CD8-positive, alpha-beta memory T cell (primary cell): ENCODE measurements at regions not wholly inside any gene's neighbourhood (a gene's known extent, or its start where the extent isn't known, plus 50 kb on each side); places are given as distances from the start of the nearest gene placed in this dataset.
"Not testable (repeated sequence)": the region's sequence is repeated elsewhere in the genome, so short reads cannot be mapped to it uniquely, and the experiment has no call there.

Source experiments
- CTCF ChIA-PET: fragments of 350-600 bp; sonication (Branson Sonifier 250); formaldehyde crosslinking; loops from one replicate; lab custom pipeline; 2021; ENCODE audit warnings: antibody characterized with exemption; lab: Charles Lee
- POLR2A ChIA-PET: fragments of 350-600 bp; sonication (Branson Sonifier 250); formaldehyde crosslinking; loops from one replicate; lab custom pipeline; 2021; ENCODE audit warnings: antibody characterized with exemption; lab: Charles Lee
- DNase-seq, 5 donors: peaks; one replicate each; pipeline versions ENCODE4 v3.0.0 to v3.0.0-alpha.2; 2020 to 2022; ENCODE audit warnings: mixed read lengths in 1 of 5
- H3K27ac ChIP-seq: one replicate; pipeline ENCODE4 v1.7.0; 2013; ENCODE audit warnings: low read depth, mild to moderate bottlenecking, low read length, moderate library complexity
- H3K27me3 ChIP-seq: 2 replicates; pipeline ENCODE4 v1.7.0; 2013; ENCODE audit warnings: low read length, mild to moderate bottlenecking; ENCODE audit not compliant: insufficient read depth, poor library complexity, severe bottlenecking
- H3K36me3 ChIP-seq: 2 replicates; pipeline ENCODE4 v1.7.0; 2013; ENCODE audit warnings: mild to moderate bottlenecking, low read length, moderate library complexity; ENCODE audit not compliant: insufficient read depth
- H3K4me1 ChIP-seq: 2 replicates; pipeline ENCODE4 v1.7.0; 2013; ENCODE audit warnings: mild to moderate bottlenecking, low read length, moderate library complexity; ENCODE audit not compliant: insufficient read depth
- H3K4me3 ChIP-seq: 2 replicates; pipeline ENCODE4 v1.7.0; 2013; ENCODE audit warnings: mild to moderate bottlenecking, low read length
- H3K9me3 ChIP-seq: 2 replicates; pipeline ENCODE4 v1.7.0; 2013; ENCODE audit warnings: mild to moderate bottlenecking, low read length
- H3K27ac Mint-ChIP-seq, 8 donors: one replicate each; pipeline ENCODE4 v1.8.0; 2020 to 2021; ENCODE audit warnings: mixed read lengths in 8 of 8, mild to moderate bottlenecking in 6 of 8, inconsistent platforms in 3 of 8, moderate library complexity in 3 of 8
- H3K27me3 Mint-ChIP-seq, 2 donors: one replicate each; pipeline ENCODE4 v1.8.0; 2020 to 2021; ENCODE audit warnings: mixed read lengths in 2 of 2, mild to moderate bottlenecking in 1 of 2, moderate library complexity in 1 of 2
- H3K36me3 Mint-ChIP-seq, 3 donors: one replicate each; pipeline ENCODE4 v1.8.0; 2020 to 2021; ENCODE audit warnings: mixed read lengths in 3 of 3, inconsistent platforms in 1 of 3, mild to moderate bottlenecking in 1 of 3
- H3K4me1 Mint-ChIP-seq, 3 donors: one replicate each; pipeline ENCODE4 v1.8.0; 2020 to 2021; ENCODE audit warnings: mixed read lengths in 3 of 3, inconsistent platforms in 1 of 3, mild to moderate bottlenecking in 1 of 3
- H3K4me3 Mint-ChIP-seq, 7 donors: one replicate each; pipeline ENCODE4 v1.8.0; 2020 to 2021; ENCODE audit warnings: mixed read lengths in 7 of 7, mild to moderate bottlenecking in 6 of 7, moderate library complexity in 4 of 7, inconsistent platforms in 2 of 7
- H3K9me3 Mint-ChIP-seq, 5 donors: one replicate each; pipeline ENCODE4 v1.8.0; 2020 to 2022; ENCODE audit warnings: mixed read lengths in 5 of 5, mild to moderate bottlenecking in 3 of 5, moderate library complexity in 2 of 5, inconsistent platforms in 1 of 5

DNA sequence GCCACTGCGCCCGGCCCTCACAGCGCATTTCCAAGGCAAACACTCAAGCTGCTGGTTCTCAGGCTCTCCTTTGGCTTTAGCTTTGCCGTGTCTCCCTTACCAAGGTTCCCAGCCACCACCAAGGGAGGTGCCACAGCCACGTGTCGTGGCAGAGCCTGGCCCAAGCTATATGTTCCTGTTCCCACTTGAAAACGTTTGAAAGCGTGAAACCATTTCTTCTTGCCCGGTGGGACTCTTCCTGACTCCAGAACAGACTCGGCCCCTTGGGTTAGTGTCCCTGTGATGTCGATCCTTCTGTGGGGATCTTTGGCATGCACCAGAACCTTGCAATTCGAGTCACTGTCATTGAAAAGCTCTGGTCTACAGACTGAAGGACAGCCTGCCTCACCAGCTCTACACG is 147.9 kb downstream of the HSD17B3 start:
- peak overlapping the region in 1 of 8 donors; percentile 32 for H3K27ac Mint-ChIP-seq
- CTCF ChIA-PET, result no interaction called here
- H3K4me1 Mint-ChIP-seq, result peaks cover 21 to 33% (median 31%) of the 10 kb centered on the region in 3 donors
- Histone ChIP-seq H3K4me1 (peaks cover 24% of the 10 kb centered on the region), H3K27ac (no peak overlapping the region), H3K36me3 (no peaks in the 10 kb centered on the region), H3K9me3 (no peaks in the 10 kb centered on the region), H3K4me3 (no peak overlapping the region), H3K27me3 (no peaks in the 10 kb centered on the region)
- H3K9me3 Mint-ChIP-seq, result no peaks in the 10 kb centered on the region
- POLR2A ChIA-PET, result no interaction called here
- H3K36me3 Mint-ChIP-seq, result no peaks in the 10 kb centered on the region
- no peak for DNase-seq
- H3K4me3 Mint-ChIP-seq, result no peak overlapping the region
- peaks cover 4 to 15% of the 10 kb centered on the region in 2 donors for H3K27me3 Mint-ChIP-seq

DNA sequence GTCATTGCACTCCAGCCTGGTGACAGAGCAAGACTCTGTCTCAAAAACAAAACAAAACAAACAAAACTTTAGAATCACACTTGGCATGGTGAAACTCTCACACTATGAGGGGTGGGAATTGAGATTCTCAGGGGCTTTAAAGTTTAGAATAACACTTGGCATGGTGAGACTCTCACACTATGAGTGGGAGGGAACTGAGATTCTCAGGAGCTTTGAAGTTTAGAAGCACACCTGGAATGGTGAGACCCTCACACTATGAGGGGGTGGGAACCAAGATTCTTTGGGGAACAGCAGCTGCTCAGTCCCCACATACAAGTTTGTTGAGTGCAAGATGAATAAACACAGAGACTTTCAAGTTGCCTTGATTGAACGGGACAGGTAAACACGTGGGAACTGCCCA is 149.4 kb downstream of the HSD17B3 start:
- H3K4me3 Mint-ChIP-seq, result no peak overlapping the region
- POLR2A ChIA-PET, result no interaction called here
- no peak overlapping the region for H3K27ac Mint-ChIP-seq
- H3K27ac ChIP-seq, result no peak overlapping the region
- no peaks in the 10 kb centered on the region for H3K36me3 ChIP-seq
- H3K4me1 ChIP-seq, result peaks cover 17% of the 10 kb centered on the region
- H3K27me3 ChIP-seq, result no peaks in the 10 kb centered on the region
- no peaks in the 10 kb centered on the region for H3K36me3 Mint-ChIP-seq
- CTCF ChIA-PET, result no interaction called here
- no peaks in the 10 kb centered on the region for H3K9me3 ChIP-seq
- no peak for DNase-seq
- no peaks in the 10 kb centered on the region for H3K9me3 Mint-ChIP-seq
- peaks cover 11 to 15% of the 10 kb centered on the region in 2 donors for H3K27me3 Mint-ChIP-seq
- peaks cover 15 to 26% (median 21%) of the 10 kb centered on the region in 3 donors for H3K4me1 Mint-ChIP-seq
- no peak overlapping the region for H3K4me3 ChIP-seq

DNA sequence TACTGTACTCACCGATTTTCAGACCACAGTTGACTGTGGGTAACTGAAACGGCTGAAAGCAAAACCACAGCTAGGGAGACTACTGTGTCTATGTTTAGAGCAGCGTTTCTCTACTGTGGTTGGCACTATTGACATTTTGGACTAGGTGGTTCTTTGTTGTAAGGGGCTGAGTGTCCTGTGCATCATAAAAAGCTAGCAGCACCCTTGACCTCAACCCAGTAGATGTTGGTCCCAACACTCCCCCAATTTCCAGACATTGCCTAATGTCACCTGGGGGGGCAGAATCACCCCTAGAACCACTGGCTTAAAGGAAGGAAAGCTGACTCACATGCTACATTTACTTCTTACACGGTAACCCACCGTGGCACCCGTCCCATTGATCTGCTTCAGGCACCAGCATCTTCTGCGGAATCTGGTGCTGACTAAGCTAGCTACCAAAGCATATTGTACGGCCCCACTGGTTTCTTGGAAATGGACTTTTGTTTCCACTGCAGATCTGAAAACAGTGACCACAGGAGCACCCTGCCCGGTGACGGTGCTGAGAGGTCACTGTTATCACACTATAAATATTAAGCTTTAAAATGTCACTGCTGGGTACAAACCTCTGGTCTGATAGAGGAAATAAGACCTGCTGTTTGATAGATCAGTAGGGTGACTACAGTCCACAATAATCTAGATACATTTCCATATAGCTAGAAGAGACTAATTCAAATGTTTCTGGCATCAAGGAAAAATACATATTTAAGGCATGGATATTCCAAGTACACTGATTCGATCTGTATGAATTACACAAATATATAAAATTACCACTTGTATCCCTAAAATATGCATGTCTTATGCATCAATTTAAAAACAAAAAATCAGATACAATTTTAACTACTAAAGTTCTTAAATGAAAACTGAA is 151.4 kb downstream of the HSD17B3 start:
- peaks cover 17% of the 10 kb centered on the region for H3K4me1 ChIP-seq
- DNase-seq, result peak; percentile 2 to 64 (median 33)
- H3K36me3 Mint-ChIP-seq, result no peaks in the 10 kb centered on the region
- H3K27ac Mint-ChIP-seq, result peak overlapping the region in 4 of 8 donors; percentile 10 to 66 (median 52)
- H3K4me3 Mint-ChIP-seq, result peak overlapping the region; percentile 15 to 87 (median 82)
- H3K4me1 Mint-ChIP-seq, result peaks cover 21 to 30% (median 27%) of the 10 kb centered on the region in 3 donors
- H3K27ac ChIP-seq, result no peak overlapping the region
- no peak overlapping the region for H3K4me3 ChIP-seq
- H3K9me3 ChIP-seq, result no peaks in the 10 kb centered on the region
- POLR2A ChIA-PET, result no interaction called here
- H3K27me3 Mint-ChIP-seq, result peaks cover 20 to 23% of the 10 kb centered on the region in 2 donors
- no peaks in the 10 kb centered on the region for H3K9me3 Mint-ChIP-seq
- H3K36me3 ChIP-seq, result no peaks in the 10 kb centered on the region
- H3K27me3 ChIP-seq, result no peaks in the 10 kb centered on the region
- CTCF ChIA-PET, result interaction anchor here (1.2 kb wide), 1 partner anchor 9 kb away, joined by 5 read pairs; no protein-coding TSS in a partner anchor

DNA sequence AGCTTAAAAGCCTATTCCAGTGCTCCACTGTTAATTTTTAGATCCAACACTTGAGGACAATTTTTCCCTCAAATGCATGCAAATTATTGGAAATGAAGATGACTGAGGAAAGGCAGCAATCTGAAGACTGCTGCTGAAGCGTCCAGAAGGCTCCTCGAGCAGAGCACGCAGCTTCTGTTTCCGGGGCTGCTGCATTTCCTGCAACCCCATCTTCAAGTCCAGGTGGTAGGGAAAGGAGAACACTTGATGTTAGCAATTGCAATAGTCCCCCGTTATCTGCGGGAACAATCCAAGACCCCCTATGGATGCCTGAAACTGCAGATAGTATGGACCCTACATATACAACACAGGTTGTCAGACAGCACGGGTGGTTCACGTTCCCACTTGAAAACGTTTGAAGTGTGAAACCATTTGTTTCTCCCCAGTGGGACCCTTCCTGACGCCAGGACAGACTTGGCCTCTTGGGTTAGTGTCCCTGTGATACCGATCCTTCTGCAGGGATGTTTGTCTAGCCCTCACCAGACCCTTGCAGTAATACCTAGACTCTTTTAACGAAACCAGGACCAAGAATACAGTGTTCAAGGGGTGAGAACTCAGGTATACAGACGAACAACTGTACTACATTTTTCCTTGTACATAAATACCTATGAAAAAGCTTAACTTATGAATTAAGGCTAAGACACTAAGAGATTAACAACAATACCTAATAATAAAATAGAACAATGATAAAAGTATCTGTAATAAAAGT is 152.3 kb downstream of the HSD17B3 start:
- Mint-ChIP-seq H3K27me3 (peaks cover 22 to 23% of the 10 kb centered on the region in 2 donors), H3K36me3 (no peaks in the 10 kb centered on the region), H3K4me1 (peaks cover 21 to 30% (median 27%) of the 10 kb centered on the region in 3 donors), H3K27ac (peak overlapping the region in 3 of 8 donors; percentile 43 to 74 (median 59)), H3K4me3 (peak overlapping the region; percentile 23 to 87 (median 82)), H3K9me3 (no peaks in the 10 kb centered on the region)
- ChIA-PET CTCF (no interaction called here), POLR2A (no interaction called here)
- Histone ChIP-seq H3K4me3 (peak overlapping the region; percentile 30), H3K27me3 (no peaks in the 10 kb centered on the region), H3K9me3 (no peaks in the 10 kb centered on the region), H3K36me3 (no peaks in the 10 kb centered on the region), H3K4me1 (peaks cover 17% of the 10 kb centered on the region), H3K27ac (no peak overlapping the region)
- no peak for DNase-seq

DNA sequence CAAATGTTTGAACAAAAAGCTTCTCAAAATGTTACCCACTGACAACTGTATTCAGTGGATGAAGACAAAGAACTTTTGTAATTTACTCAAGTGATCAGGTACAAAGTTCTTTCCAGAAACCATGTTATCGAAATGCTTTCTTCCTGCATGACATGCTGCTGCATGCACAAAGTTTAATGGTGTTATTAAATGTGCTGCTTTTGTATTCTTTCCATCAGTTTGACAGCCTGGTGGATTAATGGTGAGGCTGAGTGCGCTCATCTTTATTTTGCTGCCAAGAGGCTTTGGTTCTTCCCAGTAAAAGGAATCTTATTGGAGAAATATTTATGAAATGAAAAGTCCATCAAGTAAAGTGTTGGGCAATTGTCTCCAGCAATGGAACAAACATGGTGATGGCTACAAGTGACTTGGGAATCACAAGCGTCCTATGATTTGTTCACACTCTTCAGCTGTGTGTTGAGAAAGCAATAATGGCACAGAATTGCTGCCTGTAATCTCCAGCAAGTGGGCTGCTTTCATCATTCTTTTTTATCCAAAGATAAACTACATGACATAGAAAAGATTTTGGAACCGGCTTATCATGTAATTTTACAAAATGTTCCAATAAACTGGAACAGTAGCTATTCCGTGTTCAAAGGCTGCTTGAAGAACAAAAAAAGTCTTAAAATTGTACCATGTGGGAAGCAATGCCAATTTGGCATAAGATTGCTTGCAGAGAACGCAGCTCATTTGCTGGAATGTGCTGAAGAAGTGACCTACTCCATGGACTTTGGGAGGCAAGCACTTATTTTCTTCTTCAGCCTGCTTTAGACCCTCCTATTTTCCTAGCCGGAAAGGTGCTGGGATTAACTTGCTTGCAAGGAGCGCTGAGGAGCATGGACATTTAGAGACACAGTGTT is 153.1 kb downstream of the HSD17B3 start:
- H3K27ac Mint-ChIP-seq, result no peak overlapping the region
- no peaks in the 10 kb centered on the region for H3K36me3 Mint-ChIP-seq
- ChIA-PET CTCF (no interaction called here), POLR2A (no interaction called here)
- Histone ChIP-seq H3K27me3 (no peaks in the 10 kb centered on the region), H3K4me3 (no peak overlapping the region), H3K27ac (no peak overlapping the region), H3K4me1 (peaks cover 17% of the 10 kb centered on the region), H3K9me3 (no peaks in the 10 kb centered on the region), H3K36me3 (no peaks in the 10 kb centered on the region)
- peak overlapping the region in 4 of 7 donors; percentile 80 to 87 (median 83) for H3K4me3 Mint-ChIP-seq
- H3K27me3 Mint-ChIP-seq, result peaks cover 23 to 24% of the 10 kb centered on the region in 2 donors
- DNase-seq, result no peak
- H3K9me3 Mint-ChIP-seq, result no peaks in the 10 kb centered on the region
- peaks cover 21 to 30% (median 27%) of the 10 kb centered on the region in 3 donors for H3K4me1 Mint-ChIP-seq

DNA sequence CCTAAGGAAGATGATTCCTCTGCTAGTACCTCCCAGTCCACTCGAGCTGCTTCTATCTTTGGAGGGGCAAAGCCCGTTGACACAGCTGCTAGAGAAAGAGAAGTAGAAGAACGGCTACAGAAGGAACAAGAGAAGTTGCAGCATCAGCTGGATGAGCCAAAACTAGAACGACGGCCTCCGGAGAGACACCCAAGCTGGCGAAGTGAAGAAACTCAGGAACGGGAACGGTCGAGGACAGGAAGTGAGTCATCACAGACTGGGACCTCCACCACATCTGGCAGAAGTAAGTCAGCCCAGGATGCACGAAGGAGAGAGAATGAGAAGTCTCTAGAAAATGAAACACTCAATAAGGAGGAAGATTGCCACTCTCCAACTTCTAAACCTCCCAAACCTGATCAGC is 154.9 kb downstream of the HSD17B3 start:
- H3K4me1 ChIP-seq, result peaks cover 17% of the 10 kb centered on the region
- CTCF ChIA-PET, POLR2A ChIA-PET, DNase-seq, H3K27me3 ChIP-seq, H3K36me3 Mint-ChIP-seq, H3K36me3 ChIP-seq, H3K9me3 Mint-ChIP-seq, H3K9me3 ChIP-seq, H3K4me3 ChIP-seq, H3K27ac ChIP-seq: not testable (repeated sequence)
- peak overlapping the region in 1 of 8 donors; percentile 16 for H3K27ac Mint-ChIP-seq
- H3K4me3 Mint-ChIP-seq, result peak overlapping the region in 3 of 7 donors; percentile 9 to 33 (median 10)
- peaks cover 19 to 23% of the 10 kb centered on the region in 2 donors for H3K27me3 Mint-ChIP-seq
- peaks cover 21 to 30% (median 27%) of the 10 kb centered on the region in 3 donors for H3K4me1 Mint-ChIP-seq

DNA sequence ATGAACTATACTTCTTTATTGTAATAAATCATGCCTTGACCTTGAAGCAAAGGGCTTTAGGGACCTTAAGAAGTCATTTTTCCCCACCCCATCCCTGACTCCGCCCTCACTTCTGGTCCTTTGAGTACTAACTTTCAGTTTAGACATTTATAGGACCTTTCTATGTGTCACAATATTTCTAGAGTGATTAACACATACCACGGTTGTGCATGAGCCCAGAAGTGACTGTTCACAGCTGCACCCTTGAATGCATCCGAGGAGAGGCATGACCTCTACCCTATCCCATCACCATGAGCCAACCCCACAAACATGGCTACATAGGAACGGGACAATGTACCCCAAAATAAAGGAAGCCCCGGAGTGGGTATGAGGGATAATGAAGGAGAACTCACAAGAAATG is 160.3 kb downstream of the HSD17B3 start:
- Histone ChIP-seq H3K36me3 (no peaks in the 10 kb centered on the region), H3K9me3 (no peaks in the 10 kb centered on the region), H3K27ac (no peak overlapping the region), H3K4me3 (no peak overlapping the region), H3K4me1 (no peaks in the 10 kb centered on the region), H3K27me3 (no peaks in the 10 kb centered on the region)
- Mint-ChIP-seq H3K4me3 (no peak overlapping the region), H3K27ac (no peak overlapping the region), H3K36me3 (no peaks in the 10 kb centered on the region), H3K27me3 (peaks cover 15 to 16% of the 10 kb centered on the region in 2 donors), H3K9me3 (no peaks in the 10 kb centered on the region), H3K4me1 (peaks cover 4 to 11% (median 10%) of the 10 kb centered on the region in 3 donors)
- ChIA-PET POLR2A (no interaction called here), CTCF (no interaction called here)
- DNase-seq, result no peak
